WTC11 (cell line): ENCODE measurements at regions not wholly inside any gene's neighbourhood (a gene's known extent, or its start where the extent isn't known, plus 50 kb on each side); places are given as distances from the start of the nearest gene placed in this dataset.

ENCODE experiments used
- ATAC-seq: fragments of 200-7000 bp; cut with Tn5 transposase; 2 replicates; pipeline ENCODE4 v1.10.0; 2021; ENCODE audit warnings: mild to moderate bottlenecking, moderate library complexity
- CTCF ChIA-PET: fragments of 300-600 bp; sonication (Branson Sonifier 250); formaldehyde crosslinking; loops from one replicate; lab custom pipeline; 2021; ENCODE audit warnings: antibody characterized with exemption; lab: Charles Lee
- POLR2A ChIA-PET: fragments of 350-600 bp; sonication (Branson Sonifier 250); formaldehyde crosslinking; loops from one replicate; lab custom pipeline; 2021; ENCODE audit warnings: antibody characterized with exemption; lab: Charles Lee
- DNase-seq: peaks from one replicate; pipeline ENCODE4 v3.0.0; 2021; ENCODE audit warnings: low spot score
- H3K27ac Mint-ChIP-seq: 2 replicates; pipeline ENCODE4 v1.8.0; 2021; ENCODE audit warnings: mixed read lengths
- H3K27me3 Mint-ChIP-seq: 2 replicates; pipeline ENCODE4 v1.8.0; 2021; ENCODE audit warnings: low read depth, mild to moderate bottlenecking, moderate library complexity, mixed read lengths
- H3K36me3 Mint-ChIP-seq: 2 replicates; pipeline ENCODE4 v1.8.0; 2021; ENCODE audit warnings: mixed read lengths
- H3K4me1 Mint-ChIP-seq: 2 replicates; pipeline ENCODE4 v1.8.0; 2022; ENCODE audit warnings: mixed read lengths
- H3K4me3 Mint-ChIP-seq: 2 replicates; pipeline ENCODE4 v1.8.0; 2021; ENCODE audit warnings: mild to moderate bottlenecking, moderate library complexity, mixed read lengths
- H3K9me3 Mint-ChIP-seq: 2 replicates; pipeline ENCODE4 v1.8.0; 2021; ENCODE audit warnings: mixed read lengths
- AFF4 ChIP-seq: sonication (generic); formaldehyde crosslinking; IDR thresholded peaks from 2 replicates; pipeline ENCODE4 v1.8.1; 2023; ENCODE audit warnings: mild to moderate bottlenecking, missing genetic modification reagents, borderline replicate concordance
- CBFB ChIP-seq: sonication (generic); formaldehyde crosslinking; IDR thresholded peaks from 2 replicates; pipeline ENCODE4 v1.8.1; 2022; ENCODE audit warnings: mild to moderate bottlenecking, low read depth, missing genetic modification reagents
- CREB1 ChIP-seq: sonication (generic); formaldehyde crosslinking; IDR thresholded peaks from 2 replicates; pipeline ENCODE4 v1.8.0; 2023; ENCODE audit warnings: mild to moderate bottlenecking, missing genetic modification reagents
- ESRRA ChIP-seq: sonication (generic); formaldehyde crosslinking; IDR thresholded peaks from 2 replicates; pipeline ENCODE4 v1.8.1; 2022; ENCODE audit warnings: mild to moderate bottlenecking, missing genetic modification reagents, borderline replicate concordance
- FOXP1 ChIP-seq: sonication (generic); formaldehyde crosslinking; IDR thresholded peaks from 2 replicates; pipeline ENCODE4 v1.8.0; 2022; ENCODE audit warnings: missing genetic modification reagents, mild to moderate bottlenecking, moderate library complexity, borderline replicate concordance
- FOXP4 ChIP-seq: sonication (generic); formaldehyde crosslinking; IDR thresholded peaks from 2 replicates; pipeline ENCODE4 v1.8.0; 2022; ENCODE audit warnings: mild to moderate bottlenecking, missing genetic modification reagents
- HMGA2 ChIP-seq: fragments of 250-450 bp; sonication (Bioruptor Pico); IDR thresholded peaks from 2 replicates; pipeline ENCODE4 v1.4.0; 2021; ENCODE audit warnings: mild to moderate bottlenecking, moderate library complexity
- MLX ChIP-seq: sonication (generic); formaldehyde crosslinking; IDR thresholded peaks from 2 replicates; pipeline ENCODE4 v1.8.1; 2023; ENCODE audit warnings: mild to moderate bottlenecking, missing genetic modification reagents, moderate library complexity
- MXD4 ChIP-seq: fragments of 250-450 bp; sonication (Bioruptor Pico); IDR thresholded peaks from 2 replicates; pipeline ENCODE4 v1.8.0; 2021; ENCODE audit warnings: mild to moderate bottlenecking, moderate library complexity, borderline replicate concordance
- NFE2L1 ChIP-seq: sonication (generic); formaldehyde crosslinking; IDR thresholded peaks from 2 replicates; pipeline ENCODE4 v1.8.1; 2023; ENCODE audit warnings: missing genetic modification reagents
- SMAD4 ChIP-seq: sonication (generic); formaldehyde crosslinking; IDR thresholded peaks from 2 replicates; pipeline ENCODE4 v1.8.0; 2022; ENCODE audit warnings: mild to moderate bottlenecking, missing genetic modification reagents
- SOX15 ChIP-seq: fragments of 250-450 bp; sonication (Bioruptor Pico); IDR thresholded peaks from 2 replicates; pipeline ENCODE4 v1.9.0; 2021; ENCODE audit warnings: mild to moderate bottlenecking
- TCF7 ChIP-seq: sonication (generic); formaldehyde crosslinking; IDR thresholded peaks from 2 replicates; pipeline ENCODE4 v1.8.0; 2022; ENCODE audit warnings: mild to moderate bottlenecking, low read depth, missing genetic modification reagents, moderate library complexity
- ZNF219 ChIP-seq: sonication (generic); formaldehyde crosslinking; IDR thresholded peaks from 2 replicates; pipeline ENCODE4 v1.8.0; 2023; ENCODE audit warnings: missing genetic modification reagents, mild to moderate bottlenecking, borderline replicate concordance
- TF ChIP-seq, protein P1 (sequence below): sonication (generic); formaldehyde crosslinking; IDR thresholded peaks from 2 replicates; pipeline ENCODE4 v1.8.1; 2023; ENCODE audit warnings: mild to moderate bottlenecking, missing genetic modification reagents
- TF ChIP-seq, protein P2 (sequence below): sonication (generic); formaldehyde crosslinking; IDR thresholded peaks from 2 replicates; pipeline ENCODE4 v1.8.1; 2023; ENCODE audit warnings: mild to moderate bottlenecking, missing genetic modification reagents
- TF ChIP-seq, protein P3 (sequence below): sonication (generic); formaldehyde crosslinking; IDR thresholded peaks from 2 replicates; pipeline ENCODE4 v1.8.1; 2022; ENCODE audit warnings: mild to moderate bottlenecking, missing genetic modification reagents, moderate library complexity, borderline replicate concordance
- TF ChIP-seq, protein P4 (sequence below): fragments of 250-450 bp; sonication (Bioruptor Pico); IDR thresholded peaks from 2 replicates; pipeline ENCODE4 v1.8.0; 2021; ENCODE audit warnings: mild to moderate bottlenecking
- TF ChIP-seq, protein P5 (sequence below): sonication (generic); formaldehyde crosslinking; IDR thresholded peaks from 2 replicates; pipeline ENCODE4 v1.8.0; 2022; ENCODE audit warnings: mild to moderate bottlenecking, missing genetic modification reagents

GRCh38 chr5:20466512-20466911, 478.5 kb upstream of the CDH18 start:
- POLR2A ChIA-PET: no interaction called here
- no peaks in the 10 kb centered on the region for H3K36me3 Mint-ChIP-seq

DNA sequence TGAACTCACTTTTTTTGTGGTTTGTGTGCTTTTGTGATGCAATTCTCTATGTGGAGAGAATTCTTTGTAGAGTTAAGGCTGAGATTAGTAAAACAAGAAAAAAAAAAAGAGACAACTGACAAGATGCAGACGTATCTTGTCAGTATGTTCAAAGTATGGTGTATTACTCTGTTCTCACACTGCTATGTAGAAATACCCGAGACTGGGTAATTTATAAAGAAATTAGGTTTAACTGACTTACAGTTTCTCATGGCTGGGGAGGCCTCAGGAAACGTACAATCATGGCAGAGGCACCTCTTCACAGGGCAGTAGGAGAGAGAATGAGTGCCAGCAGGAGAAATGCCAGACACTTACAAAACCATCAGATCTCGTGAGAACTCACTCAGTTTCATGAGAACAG, 475.2 kb upstream of the CDH18 start:
- Mint-ChIP-seq H3K4me3 (no peak overlapping the region), H3K9me3 (no peaks in the 10 kb centered on the region), H3K36me3 (no peaks in the 10 kb centered on the region), H3K4me1 (peaks cover 18% of the 10 kb centered on the region), H3K27ac (0 out of 2 replicates have a peak overlapping the region, but pooled peaks have one; percentile 8), H3K27me3 (no peaks in the 10 kb centered on the region)
- no peak for ATAC-seq
- no peak for TF ChIP-seq CREB1
- TF ChIP-seq, protein P1, sequence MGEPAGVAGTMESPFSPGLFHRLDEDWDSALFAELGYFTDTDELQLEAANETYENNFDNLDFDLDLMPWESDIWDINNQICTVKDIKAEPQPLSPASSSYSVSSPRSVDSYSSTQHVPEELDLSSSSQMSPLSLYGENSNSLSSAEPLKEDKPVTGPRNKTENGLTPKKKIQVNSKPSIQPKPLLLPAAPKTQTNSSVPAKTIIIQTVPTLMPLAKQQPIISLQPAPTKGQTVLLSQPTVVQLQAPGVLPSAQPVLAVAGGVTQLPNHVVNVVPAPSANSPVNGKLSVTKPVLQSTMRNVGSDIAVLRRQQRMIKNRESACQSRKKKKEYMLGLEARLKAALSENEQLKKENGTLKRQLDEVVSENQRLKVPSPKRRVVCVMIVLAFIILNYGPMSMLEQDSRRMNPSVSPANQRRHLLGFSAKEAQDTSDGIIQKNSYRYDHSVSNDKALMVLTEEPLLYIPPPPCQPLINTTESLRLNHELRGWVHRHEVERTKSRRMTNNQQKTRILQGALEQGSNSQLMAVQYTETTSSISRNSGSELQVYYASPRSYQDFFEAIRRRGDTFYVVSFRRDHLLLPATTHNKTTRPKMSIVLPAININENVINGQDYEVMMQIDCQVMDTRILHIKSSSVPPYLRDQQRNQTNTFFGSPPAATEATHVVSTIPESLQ (CRISPR knock-in tag): no peak
- TF ChIP-seq, protein P2, sequence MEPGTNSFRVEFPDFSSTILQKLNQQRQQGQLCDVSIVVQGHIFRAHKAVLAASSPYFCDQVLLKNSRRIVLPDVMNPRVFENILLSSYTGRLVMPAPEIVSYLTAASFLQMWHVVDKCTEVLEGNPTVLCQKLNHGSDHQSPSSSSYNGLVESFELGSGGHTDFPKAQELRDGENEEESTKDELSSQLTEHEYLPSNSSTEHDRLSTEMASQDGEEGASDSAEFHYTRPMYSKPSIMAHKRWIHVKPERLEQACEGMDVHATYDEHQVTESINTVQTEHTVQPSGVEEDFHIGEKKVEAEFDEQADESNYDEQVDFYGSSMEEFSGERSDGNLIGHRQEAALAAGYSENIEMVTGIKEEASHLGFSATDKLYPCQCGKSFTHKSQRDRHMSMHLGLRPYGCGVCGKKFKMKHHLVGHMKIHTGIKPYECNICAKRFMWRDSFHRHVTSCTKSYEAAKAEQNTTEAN (CRISPR knock-in tag): no peak
- TF ChIP-seq SOX15 (CRISPR knock-in tag): no peak
- no peak for DNase-seq
- CTCF ChIA-PET: no interaction called here
- POLR2A ChIA-PET: no interaction called here

More at GRCh38 chr5:20466512-20466911, 478.5 kb upstream of the CDH18 start:
- no peak for TF ChIP-seq MLX (CRISPR knock-in tag)
- TF ChIP-seq FOXP1 (CRISPR knock-in tag): no peak
- no peak for TF ChIP-seq TCF7 (CRISPR knock-in tag)
- TF ChIP-seq ESRRA (CRISPR knock-in tag): no peak
- TF ChIP-seq ZNF219 (CRISPR knock-in tag): no peak
- no peak for TF ChIP-seq SMAD4 (CRISPR knock-in tag)
- TF ChIP-seq FOXP4 (CRISPR knock-in tag): no peak
- TF ChIP-seq NFE2L1 (CRISPR knock-in tag): no peak
- TF ChIP-seq, protein P3, sequence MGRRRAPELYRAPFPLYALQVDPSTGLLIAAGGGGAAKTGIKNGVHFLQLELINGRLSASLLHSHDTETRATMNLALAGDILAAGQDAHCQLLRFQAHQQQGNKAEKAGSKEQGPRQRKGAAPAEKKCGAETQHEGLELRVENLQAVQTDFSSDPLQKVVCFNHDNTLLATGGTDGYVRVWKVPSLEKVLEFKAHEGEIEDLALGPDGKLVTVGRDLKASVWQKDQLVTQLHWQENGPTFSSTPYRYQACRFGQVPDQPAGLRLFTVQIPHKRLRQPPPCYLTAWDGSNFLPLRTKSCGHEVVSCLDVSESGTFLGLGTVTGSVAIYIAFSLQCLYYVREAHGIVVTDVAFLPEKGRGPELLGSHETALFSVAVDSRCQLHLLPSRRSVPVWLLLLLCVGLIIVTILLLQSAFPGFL (CRISPR knock-in tag): no peak
- TF ChIP-seq MXD4 (CRISPR knock-in tag): no peak
- no peak for TF ChIP-seq CREB1
- no peak for TF ChIP-seq SOX15 (CRISPR knock-in tag)
- peaks cover 12% of the 10 kb centered on the region for H3K4me1 Mint-ChIP-seq
- no peak overlapping the region for H3K4me3 Mint-ChIP-seq
- CTCF ChIA-PET: no interaction called here
- no peaks in the 10 kb centered on the region for H3K27me3 Mint-ChIP-seq
- no peak overlapping the region for H3K27ac Mint-ChIP-seq
- ATAC-seq (no peak), DNase-seq (no peak)
- no peaks in the 10 kb centered on the region for H3K9me3 Mint-ChIP-seq

GRCh38 chr5:20446121-20446520, 458.1 kb upstream of the CDH18 start:
- ChIA-PET POLR2A (no interaction called here), CTCF (no interaction called here)
- no peaks in the 10 kb centered on the region for H3K36me3 Mint-ChIP-seq
- peaks cover 6% of the 10 kb centered on the region for H3K4me1 Mint-ChIP-seq
- H3K27ac Mint-ChIP-seq: no peak overlapping the region
- DNase-seq: no peak
- no peaks in the 10 kb centered on the region for H3K27me3 Mint-ChIP-seq
- no peak for ATAC-seq
- H3K9me3 Mint-ChIP-seq: no peaks in the 10 kb centered on the region
- H3K4me3 Mint-ChIP-seq: no peak overlapping the region
- TF ChIP-seq CBFB (CRISPR knock-in tag) (no peak), AFF4 (CRISPR knock-in tag) (no peak), HMGA2 (CRISPR knock-in tag) (no peak), SMAD4 (CRISPR knock-in tag) (no peak)
- TF ChIP-seq, protein P4, sequence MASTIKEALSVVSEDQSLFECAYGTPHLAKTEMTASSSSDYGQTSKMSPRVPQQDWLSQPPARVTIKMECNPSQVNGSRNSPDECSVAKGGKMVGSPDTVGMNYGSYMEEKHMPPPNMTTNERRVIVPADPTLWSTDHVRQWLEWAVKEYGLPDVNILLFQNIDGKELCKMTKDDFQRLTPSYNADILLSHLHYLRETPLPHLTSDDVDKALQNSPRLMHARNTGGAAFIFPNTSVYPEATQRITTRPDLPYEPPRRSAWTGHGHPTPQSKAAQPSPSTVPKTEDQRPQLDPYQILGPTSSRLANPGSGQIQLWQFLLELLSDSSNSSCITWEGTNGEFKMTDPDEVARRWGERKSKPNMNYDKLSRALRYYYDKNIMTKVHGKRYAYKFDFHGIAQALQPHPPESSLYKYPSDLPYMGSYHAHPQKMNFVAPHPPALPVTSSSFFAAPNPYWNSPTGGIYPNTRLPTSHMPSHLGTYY (CRISPR knock-in tag): no peak
- TF ChIP-seq, protein P5, sequence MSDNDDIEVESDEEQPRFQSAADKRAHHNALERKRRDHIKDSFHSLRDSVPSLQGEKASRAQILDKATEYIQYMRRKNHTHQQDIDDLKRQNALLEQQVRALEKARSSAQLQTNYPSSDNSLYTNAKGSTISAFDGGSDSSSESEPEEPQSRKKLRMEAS (CRISPR knock-in tag): no peak
